ENCODE measurements at regions not wholly inside any gene's neighbourhood (a gene's known extent, or its start where the extent isn't known, plus 50 kb on each side); places are given as distances from the start of the nearest gene placed in this dataset.

DNA sequence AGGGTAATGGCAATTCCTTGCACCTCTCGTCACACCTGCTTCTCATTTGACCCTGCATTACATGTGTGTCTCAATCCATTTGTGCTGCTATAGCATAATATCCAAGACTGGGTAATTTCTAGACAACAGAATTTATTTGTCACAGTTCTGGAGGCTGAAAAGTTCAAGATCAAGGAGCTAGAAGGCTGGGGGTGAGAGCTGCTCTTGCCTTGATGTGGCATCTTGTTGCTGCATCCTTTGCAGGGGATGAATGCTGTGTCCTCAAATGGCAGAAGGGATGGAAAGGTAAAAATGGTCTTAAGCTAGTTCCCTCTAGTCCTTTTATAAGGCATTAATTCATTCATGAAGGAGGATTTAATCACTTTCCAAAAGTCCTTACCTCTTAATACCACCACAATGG, 323.7 kb upstream of the RPS23 start:
- H3K27me3 ChIP-seq, result no peaks in the 10 kb centered on the region
- peaks cover 2% of the 10 kb centered on the region for H3K27me3 Mint-ChIP-seq (ENCODE audit: insufficient read depth, low read depth)
- no peaks in the 10 kb centered on the region for H3K36me3 Mint-ChIP-seq
- H3K36me3 ChIP-seq, result no peaks in the 10 kb centered on the region
- no peaks in the 10 kb centered on the region for H3F3A ChIP-seq (ENCODE audit: low read depth)
- no peaks in the 10 kb centered on the region for H4K20me1 ChIP-seq (ENCODE audit: low read depth)
- H3K4me1 ChIP-seq, result no peaks in the 10 kb centered on the region
- H2AFZ ChIP-seq (replicated peaks), result no peak overlapping the region
- TF ChIP-seq EZH2phosphoT487 (IDR thresholded peaks at IDR 0.05), result no peak
- no peak for TF ChIP-seq EZH2 (IDR thresholded peaks at IDR 0.05)
- TF ChIP-seq, protein P1, sequence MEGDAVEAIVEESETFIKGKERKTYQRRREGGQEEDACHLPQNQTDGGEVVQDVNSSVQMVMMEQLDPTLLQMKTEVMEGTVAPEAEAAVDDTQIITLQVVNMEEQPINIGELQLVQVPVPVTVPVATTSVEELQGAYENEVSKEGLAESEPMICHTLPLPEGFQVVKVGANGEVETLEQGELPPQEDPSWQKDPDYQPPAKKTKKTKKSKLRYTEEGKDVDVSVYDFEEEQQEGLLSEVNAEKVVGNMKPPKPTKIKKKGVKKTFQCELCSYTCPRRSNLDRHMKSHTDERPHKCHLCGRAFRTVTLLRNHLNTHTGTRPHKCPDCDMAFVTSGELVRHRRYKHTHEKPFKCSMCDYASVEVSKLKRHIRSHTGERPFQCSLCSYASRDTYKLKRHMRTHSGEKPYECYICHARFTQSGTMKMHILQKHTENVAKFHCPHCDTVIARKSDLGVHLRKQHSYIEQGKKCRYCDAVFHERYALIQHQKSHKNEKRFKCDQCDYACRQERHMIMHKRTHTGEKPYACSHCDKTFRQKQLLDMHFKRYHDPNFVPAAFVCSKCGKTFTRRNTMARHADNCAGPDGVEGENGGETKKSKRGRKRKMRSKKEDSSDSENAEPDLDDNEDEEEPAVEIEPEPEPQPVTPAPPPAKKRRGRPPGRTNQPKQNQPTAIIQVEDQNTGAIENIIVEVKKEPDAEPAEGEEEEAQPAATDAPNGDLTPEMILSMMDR (IDR thresholded peaks at IDR 0.05), result no peak
- H3K27ac Mint-ChIP-seq, result no peak overlapping the region
- no peaks in the 10 kb centered on the region for H3K79me2 ChIP-seq (ENCODE audit: low read depth)
- no peak overlapping the region for H3K9ac ChIP-seq
- no peaks in the 10 kb centered on the region for H3K4me1 Mint-ChIP-seq
- H3K9me3 ChIP-seq (ENCODE audit: low read depth), result no peaks in the 10 kb centered on the region
- no peak for DNase-seq (ENCODE audit: low spot score)
- no peak overlapping the region for H3K4me2 ChIP-seq
- no peak overlapping the region for H3K4me3 Mint-ChIP-seq
- no peak overlapping the region for H3K4me3 ChIP-seq
- H3K9me3 Mint-ChIP-seq, result no peaks in the 10 kb centered on the region
- H3K27ac ChIP-seq, result no peak overlapping the region

DNA sequence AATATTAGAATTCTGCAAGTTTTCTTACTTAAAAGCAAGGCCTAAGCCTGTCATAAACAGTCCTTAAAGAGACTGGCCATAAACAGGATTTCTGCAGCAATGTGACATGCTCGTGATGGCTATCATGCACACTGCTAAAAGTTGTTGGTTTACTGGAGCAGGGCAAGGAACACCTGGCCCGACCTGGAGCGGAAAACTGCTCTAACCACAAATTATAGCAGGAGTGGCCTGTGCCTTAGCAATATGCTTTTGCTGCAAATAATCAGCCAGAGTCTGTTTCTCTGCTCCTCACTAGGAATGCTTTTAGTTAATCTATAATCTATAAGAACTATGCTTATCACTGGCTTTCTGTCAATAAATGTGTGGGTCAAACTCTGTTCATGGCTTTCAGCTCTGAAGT, 322.9 kb upstream of the RPS23 start:
- H3K9me3 ChIP-seq (ENCODE audit: low read depth), result no peaks in the 10 kb centered on the region
- H3K9me3 Mint-ChIP-seq, result no peaks in the 10 kb centered on the region
- H3K36me3 Mint-ChIP-seq, result no peaks in the 10 kb centered on the region
- H3K79me2 ChIP-seq (ENCODE audit: low read depth), result no peaks in the 10 kb centered on the region
- H3K4me3 Mint-ChIP-seq, result no peak overlapping the region
- H3K4me2 ChIP-seq, result no peak overlapping the region
- no peak overlapping the region for H3K27ac ChIP-seq
- H3K27ac Mint-ChIP-seq, result no peak overlapping the region
- H3K36me3 ChIP-seq, result no peaks in the 10 kb centered on the region
- no peaks in the 10 kb centered on the region for H3K27me3 Mint-ChIP-seq (ENCODE audit: insufficient read depth, low read depth)
- no peaks in the 10 kb centered on the region for H3K4me1 Mint-ChIP-seq
- no peak for DNase-seq (ENCODE audit: low spot score)
- no peak overlapping the region for H3K4me3 ChIP-seq
- H3K9ac ChIP-seq, result no peak overlapping the region
- TF ChIP-seq EZH2 (IDR thresholded peaks at IDR 0.05) (no peak), EZH2phosphoT487 (IDR thresholded peaks at IDR 0.05) (no peak)
- TF ChIP-seq, protein P1 (IDR thresholded peaks at IDR 0.05), result no peak
- no peak overlapping the region for H2AFZ ChIP-seq (replicated peaks)
- no peaks in the 10 kb centered on the region for H4K20me1 ChIP-seq (ENCODE audit: low read depth)
- no peaks in the 10 kb centered on the region for H3K4me1 ChIP-seq
- H3K27me3 ChIP-seq, result no peaks in the 10 kb centered on the region
- no peaks in the 10 kb centered on the region for H3F3A ChIP-seq (ENCODE audit: low read depth)

DNA sequence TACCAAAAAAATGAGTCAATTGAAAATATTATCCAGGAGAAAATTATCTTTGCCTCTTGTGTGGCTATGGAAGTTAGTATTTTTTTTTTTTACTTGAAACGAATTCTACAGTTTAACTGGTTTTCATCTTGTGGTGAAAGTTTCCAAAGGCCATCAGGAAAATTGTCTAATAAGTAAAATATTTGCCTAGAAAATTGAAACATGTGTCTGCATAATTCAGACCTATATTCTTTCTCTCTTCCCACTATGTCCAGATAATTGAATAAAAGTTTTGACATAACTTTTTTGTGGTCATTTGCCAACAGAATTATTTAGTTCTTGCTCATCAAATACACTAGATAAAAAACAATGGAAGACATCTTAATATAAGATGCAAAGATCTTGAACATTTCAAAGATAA, 321.5 kb upstream of the RPS23 start:
- no peak overlapping the region for H3K4me3 ChIP-seq

More for the DNA sequence above, 321.5 kb upstream of the RPS23 start:
- no peak for DNase-seq (ENCODE audit: low spot score)
- no peaks in the 10 kb centered on the region for H3K36me3 ChIP-seq
- TF ChIP-seq EZH2phosphoT487 (IDR thresholded peaks at IDR 0.05) (no peak), EZH2 (IDR thresholded peaks at IDR 0.05) (no peak)
- TF ChIP-seq, protein P1 (IDR thresholded peaks at IDR 0.05), result no peak
- H3K4me2 ChIP-seq, result no peak overlapping the region
- no peaks in the 10 kb centered on the region for H3K4me1 ChIP-seq
- no peaks in the 10 kb centered on the region for H3K27me3 ChIP-seq
- Mint-ChIP-seq H3K4me1 (no peaks in the 10 kb centered on the region), H3K36me3 (no peaks in the 10 kb centered on the region), H3K27me3 (ENCODE audit: insufficient read depth, low read depth) (no peaks in the 10 kb centered on the region), H3K27ac (no peak overlapping the region), H3K4me3 (no peak overlapping the region), H3K9me3 (no peaks in the 10 kb centered on the region)
- H4K20me1 ChIP-seq (ENCODE audit: low read depth), result no peaks in the 10 kb centered on the region
- no peak overlapping the region for H2AFZ ChIP-seq (replicated peaks)
- no peak overlapping the region for H3K27ac ChIP-seq
- H3K9me3 ChIP-seq (ENCODE audit: low read depth), result no peaks in the 10 kb centered on the region
- H3F3A ChIP-seq (ENCODE audit: low read depth), result no peaks in the 10 kb centered on the region
- H3K79me2 ChIP-seq (ENCODE audit: low read depth), result no peaks in the 10 kb centered on the region
- H3K9ac ChIP-seq, result no peak overlapping the region
